Hepatocyte (in vitro differentiated cells): ENCODE measurements at regions not wholly inside any gene's neighbourhood (a gene's known extent, or its start where the extent isn't known, plus 50 kb on each side); places are given as distances from the start of the nearest gene placed in this dataset.

Source experiments
- DNase-seq: peaks from one replicate; pipeline ENCODE4 v3.0.0-alpha.2; 2016; ENCODE audit warnings: low spot score
- H2AFZ ChIP-seq: fragments of 200-600 bp; sonication (generic); 2 replicates; pipeline ENCODE4 v1.6.0; 2016; ENCODE audit warnings: antibody characterized with exemption, mild to moderate bottlenecking
- H3K27ac ChIP-seq: fragments of 200-600 bp; sonication (generic); 2 replicates; pipeline ENCODE4 v1.5.1; 2016; ENCODE audit warnings: mild to moderate bottlenecking
- H3K27me3 ChIP-seq: fragments of 200-600 bp; sonication (generic); 2 replicates; pipeline ENCODE4 v1.6.1; 2016
- H3K36me3 ChIP-seq: fragments of 200-600 bp; sonication (generic); replicated peaks from 2 replicates; pipeline ENCODE4 v1.5.1; 2016; ENCODE audit warnings: low read depth; ENCODE audit not compliant: insufficient read depth
- H3K4me1 ChIP-seq: fragments of 200-600 bp; sonication (generic); 2 replicates; pipeline ENCODE4 v1.5.1; 2016; ENCODE audit warnings: mild to moderate bottlenecking, moderate library complexity; ENCODE audit not compliant: insufficient read depth
- H3K4me2 ChIP-seq: fragments of 200-600 bp; sonication (generic); 2 replicates; pipeline ENCODE4 v1.6.0; 2016
- H3K4me3 ChIP-seq: fragments of 200-600 bp; sonication (generic); 2 replicates; pipeline ENCODE4 v1.5.1; 2016; ENCODE audit warnings: mild to moderate bottlenecking
- H3K79me2 ChIP-seq: fragments of 200-600 bp; sonication (generic); 2 replicates; pipeline ENCODE4 v1.6.0; 2017; ENCODE audit warnings: mild to moderate bottlenecking
- H3K9me2 ChIP-seq: fragments of 200-600 bp; sonication (generic); replicated peaks from 2 replicates; pipeline ENCODE4 v1.6.0; 2017; ENCODE audit warnings: mild to moderate bottlenecking; ENCODE audit not compliant: insufficient read depth
- H3K9me3 ChIP-seq: fragments of 200-600 bp; sonication (generic); 2 replicates; pipeline ENCODE4 v1.5.1; 2016; ENCODE audit warnings: low read depth, mild to moderate bottlenecking
- H4K20me1 ChIP-seq: fragments of 200-600 bp; sonication (generic); 2 replicates; pipeline ENCODE4 v1.6.0; 2016; ENCODE audit warnings: mild to moderate bottlenecking; ENCODE audit not compliant: insufficient read depth, poor library complexity, severe bottlenecking
- EZH2 ChIP-seq: fragments of 200-600 bp; sonication (generic); IDR thresholded peaks from 2 replicates; pipeline ENCODE4 v1.6.1; 2016; ENCODE audit warnings: antibody characterized with exemption, mild to moderate bottlenecking, borderline replicate concordance
- EZH2phosphoT487 ChIP-seq: fragments of 200-600 bp; sonication (generic); IDR thresholded peaks from one replicate; pipeline ENCODE4 v1.6.1; 2018; ENCODE audit warnings: antibody characterized with exemption, mild to moderate bottlenecking, low read depth, moderate library complexity; ENCODE audit not compliant: unreplicated experiment, severe bottlenecking
- WGBS: methylation state at CpG from one replicate; pipeline ENCODE4 v1.1.6; 2016; ENCODE audit warnings: low lambda C conversion rate; ENCODE audit errors: missing lambda C conversion rate; 5-methylcytosine and 5-hydroxymethylcytosine counted together
- TF ChIP-seq, protein P1 (sequence below): fragments of 200-600 bp; sonication (generic); IDR thresholded peaks from 2 replicates; pipeline ENCODE4 v1.5.1; 2016; ENCODE audit warnings: antibody characterized with exemption, mild to moderate bottlenecking; ENCODE audit not compliant: poor library complexity

DNA sequence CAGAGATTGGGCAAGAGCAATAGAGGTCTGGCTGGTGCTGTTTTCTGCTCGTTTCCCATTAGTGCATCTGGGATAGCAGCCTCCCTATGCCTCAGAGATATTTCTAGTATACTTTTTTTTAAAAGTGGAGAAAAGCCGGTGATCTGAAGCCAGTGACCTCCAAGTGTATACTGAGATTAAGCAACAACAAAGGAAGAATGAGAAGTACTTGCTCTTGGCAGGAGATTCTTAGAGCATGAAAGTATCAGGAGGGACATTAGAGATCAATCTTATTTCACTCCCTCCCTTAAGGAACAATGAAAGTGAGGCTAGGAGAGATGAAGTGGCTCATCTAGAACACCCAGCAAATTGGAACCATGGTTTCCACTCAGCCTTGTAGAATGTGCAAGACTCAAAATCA, 423.3 kb downstream of the SOX2 start:
- H3K9me3 ChIP-seq, result no peaks in the 10 kb centered on the region
- no peak overlapping the region for H3K4me2 ChIP-seq
- no peaks in the 10 kb centered on the region for H3K36me3 ChIP-seq
- H3K79me2 ChIP-seq, result no peaks in the 10 kb centered on the region
- TF ChIP-seq EZH2 (no peak), EZH2phosphoT487 (no peak)
- TF ChIP-seq, protein P1, sequence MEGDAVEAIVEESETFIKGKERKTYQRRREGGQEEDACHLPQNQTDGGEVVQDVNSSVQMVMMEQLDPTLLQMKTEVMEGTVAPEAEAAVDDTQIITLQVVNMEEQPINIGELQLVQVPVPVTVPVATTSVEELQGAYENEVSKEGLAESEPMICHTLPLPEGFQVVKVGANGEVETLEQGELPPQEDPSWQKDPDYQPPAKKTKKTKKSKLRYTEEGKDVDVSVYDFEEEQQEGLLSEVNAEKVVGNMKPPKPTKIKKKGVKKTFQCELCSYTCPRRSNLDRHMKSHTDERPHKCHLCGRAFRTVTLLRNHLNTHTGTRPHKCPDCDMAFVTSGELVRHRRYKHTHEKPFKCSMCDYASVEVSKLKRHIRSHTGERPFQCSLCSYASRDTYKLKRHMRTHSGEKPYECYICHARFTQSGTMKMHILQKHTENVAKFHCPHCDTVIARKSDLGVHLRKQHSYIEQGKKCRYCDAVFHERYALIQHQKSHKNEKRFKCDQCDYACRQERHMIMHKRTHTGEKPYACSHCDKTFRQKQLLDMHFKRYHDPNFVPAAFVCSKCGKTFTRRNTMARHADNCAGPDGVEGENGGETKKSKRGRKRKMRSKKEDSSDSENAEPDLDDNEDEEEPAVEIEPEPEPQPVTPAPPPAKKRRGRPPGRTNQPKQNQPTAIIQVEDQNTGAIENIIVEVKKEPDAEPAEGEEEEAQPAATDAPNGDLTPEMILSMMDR, result no peak
- H3K27me3 ChIP-seq, result no peaks in the 10 kb centered on the region
- no peak overlapping the region for H3K4me3 ChIP-seq
- WGBS, result 57% methylated on average over 2 of the region's 2 CpGs
- H4K20me1 ChIP-seq, result no peaks in the 10 kb centered on the region
- H3K27ac ChIP-seq, result no peak overlapping the region
- H3K9me2 ChIP-seq, result no peaks in the 10 kb centered on the region
- H2AFZ ChIP-seq, result no peak overlapping the region
- no peak for DNase-seq
- no peaks in the 10 kb centered on the region for H3K4me1 ChIP-seq

DNA sequence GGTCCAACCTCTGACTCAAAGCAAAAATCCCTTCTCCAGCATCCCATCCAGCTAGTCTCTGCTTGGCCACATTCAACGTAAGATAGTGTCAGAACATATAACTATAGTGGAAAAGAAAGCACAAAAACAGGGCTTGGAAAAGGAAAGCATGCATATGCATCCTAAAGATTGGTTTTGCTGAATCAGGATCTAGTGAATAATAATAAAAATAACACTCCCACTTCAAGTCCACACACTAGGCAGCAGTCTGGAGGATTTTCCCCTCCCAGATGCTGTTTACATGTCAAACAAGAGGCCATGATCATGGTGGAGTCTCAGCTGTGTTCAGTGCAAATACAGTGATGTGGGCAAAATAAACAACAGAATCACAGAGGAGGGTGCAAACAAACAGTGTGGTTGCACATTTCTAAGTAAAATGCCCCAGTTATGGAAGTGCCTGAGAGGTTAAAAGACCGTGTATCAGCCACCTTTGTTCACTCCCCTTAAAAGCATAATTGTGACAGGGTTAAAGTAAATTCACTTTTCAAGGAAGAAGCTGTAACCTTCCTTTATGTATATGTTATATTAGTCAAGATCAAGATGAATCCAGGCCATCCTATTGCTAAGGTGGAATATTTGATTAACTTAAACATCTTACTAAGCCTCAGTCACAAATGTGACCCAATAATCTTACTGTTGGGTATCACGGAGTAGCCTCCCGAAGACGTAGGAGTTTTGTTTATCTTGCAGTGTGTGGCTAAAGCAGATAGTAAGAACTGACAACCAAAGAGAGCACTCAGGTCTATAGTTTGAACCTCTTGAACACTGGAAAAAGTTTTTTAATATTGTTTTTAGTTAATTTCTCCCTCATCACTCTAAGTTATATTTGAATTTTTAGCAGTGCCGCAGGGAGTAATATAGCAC, 424.5 kb downstream of the SOX2 start:
- H3K79me2 ChIP-seq, result no peaks in the 10 kb centered on the region
- no peaks in the 10 kb centered on the region for H4K20me1 ChIP-seq
- TF ChIP-seq EZH2 (no peak), EZH2phosphoT487 (no peak)
- TF ChIP-seq, protein P1, result no peak
- no peaks in the 10 kb centered on the region for H3K27me3 ChIP-seq
- WGBS, result 44% methylated on average over 6 of the region's 6 CpGs
- no peak overlapping the region for H3K4me3 ChIP-seq
- H3K9me3 ChIP-seq, result no peaks in the 10 kb centered on the region
- no peaks in the 10 kb centered on the region for H3K4me1 ChIP-seq
- H3K36me3 ChIP-seq, result no peaks in the 10 kb centered on the region
- H3K27ac ChIP-seq, result no peak overlapping the region
- DNase-seq, result peak; percentile 10
- H3K9me2 ChIP-seq, result no peaks in the 10 kb centered on the region
- no peak overlapping the region for H3K4me2 ChIP-seq
- no peak overlapping the region for H2AFZ ChIP-seq

- Histone ChIP-seq H3K9me3 (no peaks in the 10 kb centered on the region), H3K4me3 (no peak overlapping the region), H4K20me1 (no peaks in the 10 kb centered on the region), H3K27me3 (no peaks in the 10 kb centered on the region), H3K27ac (no peak overlapping the region), H3K36me3 (no peaks in the 10 kb centered on the region), H3K4me1 (no peaks in the 10 kb centered on the region), H2AFZ (no peak overlapping the region), H3K79me2 (no peaks in the 10 kb centered on the region), H3K9me2 (no peaks in the 10 kb centered on the region), H3K4me2 (no peak overlapping the region)
- WGBS, result 48% methylated on average over 1 of the region's 1 CpG
- TF ChIP-seq EZH2 (no peak), EZH2phosphoT487 (no peak)
- TF ChIP-seq, protein P1, result no peak
- DNase-seq, result no peak
These were observed 426.7 kb downstream of the SOX2 start for GRCh38 chr3:182138393-182138792.
